ENCODE measurements at regions not wholly inside any gene's neighbourhood (a gene's known extent, or its start where the extent isn't known, plus 50 kb on each side); places are given as distances from the start of the nearest gene placed in this dataset.

DNA sequence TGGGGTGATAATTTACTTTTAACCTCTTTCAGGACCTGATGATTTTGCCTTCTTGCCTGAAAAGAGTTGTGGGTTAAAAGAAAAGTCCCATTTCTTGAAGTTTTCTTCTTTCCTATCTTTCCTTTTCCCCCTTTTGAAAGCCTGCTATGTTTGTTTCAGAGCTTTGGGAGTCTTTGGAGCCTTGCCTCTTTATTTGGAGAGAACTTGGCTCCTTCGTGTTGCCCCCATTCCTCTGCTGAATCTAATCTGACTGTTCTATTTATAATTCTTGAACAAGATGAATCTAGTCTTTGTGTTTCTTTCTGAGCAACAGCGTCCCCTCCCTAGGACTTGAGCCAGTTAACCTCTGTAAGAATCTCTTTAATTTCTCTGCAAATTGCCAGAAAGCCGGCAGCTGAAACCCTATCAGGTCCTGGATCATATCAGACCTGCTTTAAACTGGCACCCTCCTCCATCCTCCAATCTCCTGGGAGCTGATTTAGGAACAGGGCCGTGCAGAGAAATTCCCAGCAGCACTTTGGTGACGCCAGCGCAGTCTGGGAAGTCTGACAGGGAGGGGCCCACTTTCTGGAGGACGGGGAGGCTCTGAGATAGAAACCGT is 289.1 kb upstream of the SORL1-AS1 start:
- DNase-seq (ENCODE audit: low read depth): no peak

DNA sequence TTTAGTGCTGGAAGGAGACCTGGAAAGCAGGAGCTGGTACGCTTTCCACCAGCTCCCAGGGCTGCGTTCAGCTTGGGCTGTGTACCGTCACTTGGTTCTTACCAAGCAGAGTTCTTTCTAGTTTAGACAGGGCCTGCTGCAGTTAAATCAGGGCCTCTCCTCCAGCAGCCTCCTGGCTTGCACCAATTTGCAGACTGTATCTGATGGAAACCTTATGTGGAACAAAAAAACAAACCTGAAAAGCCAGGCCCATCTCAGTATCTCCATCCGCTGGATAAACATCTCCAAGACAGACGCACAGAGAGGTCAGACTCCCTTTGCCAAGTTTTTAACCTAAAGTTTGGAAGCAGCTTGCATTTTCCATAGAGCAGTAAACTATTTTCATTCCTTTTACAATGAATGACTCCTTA is 288.6 kb upstream of the SORL1-AS1 start:
- DNase-seq (ENCODE audit: low read depth): no peak

- no peak for DNase-seq (ENCODE audit: low read depth)
These were observed 288.1 kb upstream of the SORL1-AS1 start for GRCh38 chr11:121740902-121741301.

- DNase-seq (ENCODE audit: low read depth): no peak
These were observed 281.1 kb upstream of the SORL1-AS1 start for GRCh38 chr11:121733858-121734257.

GRCh38 chr11:121727942-121728341 is 275.2 kb upstream of the SORL1-AS1 start:
- DNase-seq (ENCODE audit: low read depth): no peak

- DNase-seq (ENCODE audit: low read depth): no peak
These were observed 270.5 kb upstream of the SORL1-AS1 start for GRCh38 chr11:121723246-121723741.

DNA sequence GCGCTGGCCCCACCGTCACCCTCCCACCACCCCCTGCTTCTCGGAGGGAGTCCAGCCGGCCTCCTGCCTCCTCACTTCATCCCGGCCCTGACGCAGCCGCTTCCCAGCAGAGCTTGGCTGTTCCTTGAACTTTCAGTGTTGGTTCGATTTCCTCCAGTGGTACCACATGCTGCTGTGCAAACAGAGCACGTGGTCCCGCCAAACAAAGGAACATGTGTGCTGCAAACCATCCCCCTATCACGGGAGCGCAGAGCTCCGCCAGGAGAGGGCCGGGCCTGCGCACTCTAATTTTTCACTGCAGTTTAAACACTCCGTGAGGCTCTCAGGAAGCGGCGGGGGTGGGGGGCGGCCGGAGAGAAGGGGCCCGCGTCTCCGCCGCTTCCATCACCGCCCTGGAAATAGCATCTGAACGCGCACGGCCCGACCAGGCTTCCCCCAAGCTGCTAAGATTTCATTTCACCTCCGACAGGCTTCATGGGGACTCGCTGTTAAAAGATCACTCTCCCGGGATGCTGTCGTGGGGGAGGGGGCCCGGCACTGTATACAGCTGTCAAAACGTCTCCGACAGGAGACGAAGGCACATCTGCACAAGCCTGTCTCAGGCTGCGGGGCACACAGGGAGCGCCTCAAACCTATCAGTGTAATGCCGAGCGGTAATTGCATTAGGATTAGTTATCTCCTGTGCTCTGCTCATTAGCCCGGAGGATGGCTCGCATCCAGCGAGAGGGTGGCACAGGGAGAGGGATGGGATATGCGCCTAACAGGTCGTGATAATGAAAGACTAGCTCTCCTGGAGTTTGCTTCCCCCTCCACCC is 269.9 kb upstream of the SORL1-AS1 start:
- peak; percentile 15 for DNase-seq (ENCODE audit: low read depth)

GRCh38 chr11:121721961-121722360 is 269.2 kb upstream of the SORL1-AS1 start:
- DNase-seq (ENCODE audit: low read depth): no peak

GRCh38 chr11:121721448-121721847 is 268.7 kb upstream of the SORL1-AS1 start:
- no peak for DNase-seq (ENCODE audit: low read depth)

GRCh38 chr11:121717296-121717695 is 264.5 kb upstream of the SORL1-AS1 start:
- DNase-seq (ENCODE audit: low read depth): no peak

DNA sequence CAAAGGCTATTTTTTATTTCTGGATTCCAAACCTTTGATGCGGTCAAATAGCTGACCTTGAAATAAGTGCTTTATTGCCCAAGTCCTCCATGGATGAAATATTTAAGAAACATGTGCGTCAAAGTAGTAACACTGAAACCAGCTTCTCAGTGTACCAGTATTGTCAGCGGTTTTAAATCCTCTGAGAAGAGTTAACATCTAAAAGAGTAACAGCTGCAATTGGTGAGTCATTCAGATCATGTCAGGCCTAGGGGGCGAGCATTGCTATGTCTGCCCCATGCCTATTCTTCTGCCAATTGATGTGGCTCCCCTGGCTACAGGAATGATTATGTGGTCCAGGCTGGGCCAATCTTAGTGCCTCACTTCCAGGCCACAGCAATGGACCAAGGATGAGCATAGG is 263.3 kb upstream of the SORL1-AS1 start:
- DNase-seq (ENCODE audit: low read depth): no peak

- no peak for DNase-seq (ENCODE audit: low read depth)
These were observed 262.6 kb upstream of the SORL1-AS1 start for GRCh38 chr11:121715405-121715804.

DNA sequence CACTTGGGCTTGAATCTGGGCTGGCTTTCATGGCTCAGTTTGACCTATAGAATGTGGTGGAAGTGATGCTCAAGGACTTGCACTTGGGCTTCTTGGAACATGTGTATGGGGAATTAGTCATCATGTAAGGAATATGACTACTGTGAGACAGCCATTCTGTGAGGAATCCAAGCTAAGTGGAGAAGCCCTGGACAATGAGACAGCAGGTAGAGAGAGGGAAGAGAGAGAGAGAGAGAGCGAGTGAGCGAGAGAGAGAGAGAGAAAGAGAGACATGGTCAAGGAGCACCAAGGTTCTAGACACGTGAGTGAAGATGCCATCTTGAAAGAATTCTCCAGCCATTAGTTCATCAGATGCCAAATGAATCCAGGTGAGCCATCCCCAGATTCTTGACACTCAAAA is 261.6 kb upstream of the SORL1-AS1 start:
- no peak for DNase-seq (ENCODE audit: low read depth)

DNA sequence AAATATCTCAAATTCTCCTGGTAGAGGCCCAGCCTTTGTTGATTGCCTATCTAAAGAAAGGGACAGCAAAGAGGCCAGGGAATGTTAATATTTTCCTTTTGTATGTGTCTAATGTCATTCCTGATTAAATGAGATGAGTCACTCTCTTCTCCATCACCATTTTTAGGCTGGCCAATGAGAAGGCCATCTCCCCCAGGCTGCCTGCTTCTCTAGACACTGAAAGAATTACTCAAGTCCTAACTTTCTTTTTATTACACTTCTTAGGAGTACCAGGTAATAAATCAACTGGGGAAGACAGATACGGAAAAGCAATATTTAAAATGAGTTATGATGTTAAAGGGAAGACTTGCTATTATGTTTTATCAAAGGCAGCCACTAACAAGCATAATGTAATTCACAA is 259.2 kb upstream of the SORL1-AS1 start:
- DNase-seq (ENCODE audit: low read depth): no peak

DNA sequence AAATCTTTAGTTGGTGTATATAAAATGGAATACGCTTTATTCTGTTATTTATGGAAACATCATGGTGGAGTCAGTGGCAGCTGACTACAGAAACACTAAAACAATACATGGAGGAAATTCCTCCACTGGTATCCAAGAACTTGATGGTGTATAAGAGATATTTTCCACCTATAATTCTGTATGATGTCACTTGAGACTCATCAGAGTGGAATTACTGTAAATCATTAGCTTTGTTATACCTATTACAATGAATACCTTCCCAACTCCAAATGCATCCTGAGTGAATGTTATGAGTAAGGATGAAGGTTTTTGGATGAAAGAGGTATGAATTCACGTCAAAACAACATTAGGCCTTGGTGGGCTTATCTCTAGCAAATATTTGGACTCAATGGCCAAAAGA is 258.5 kb upstream of the SORL1-AS1 start:
- no peak for DNase-seq (ENCODE audit: low read depth)

GRCh38 chr11:121706884-121707420 is 254.2 kb upstream of the SORL1-AS1 start:
- no peak for DNase-seq (ENCODE audit: low read depth)

GRCh38 chr11:121703201-121703600 is 250.4 kb upstream of the SORL1-AS1 start:
- DNase-seq (ENCODE audit: low read depth): no peak

GRCh38 chr11:121700968-121701367 is 248.2 kb upstream of the SORL1-AS1 start:
- DNase-seq (ENCODE audit: low read depth): no peak

DNA sequence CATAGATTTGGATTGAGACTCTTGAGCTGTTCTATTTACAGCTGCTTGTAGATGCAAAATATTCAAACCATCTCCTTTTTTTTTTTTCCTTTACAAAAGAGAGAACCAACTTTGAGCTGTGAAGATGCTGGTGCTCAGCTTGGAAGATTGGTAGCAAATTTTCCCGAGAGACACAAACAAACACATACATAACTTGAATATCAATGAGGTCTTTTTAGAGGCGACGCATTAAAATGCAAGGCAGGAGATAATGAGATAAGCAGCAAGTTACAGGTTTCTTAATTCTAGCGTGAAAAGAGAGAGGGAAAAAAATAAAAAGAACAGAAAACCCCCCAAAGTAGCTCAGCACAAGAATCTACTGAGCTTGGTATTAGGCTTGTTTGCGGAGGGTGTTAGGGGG is 247.0 kb upstream of the SORL1-AS1 start:
- no peak for DNase-seq (ENCODE audit: low read depth)

GRCh38 chr11:121696931-121697670 is 244.3 kb upstream of the SORL1-AS1 start:
- DNase-seq (ENCODE audit: low read depth): no peak

DNA sequence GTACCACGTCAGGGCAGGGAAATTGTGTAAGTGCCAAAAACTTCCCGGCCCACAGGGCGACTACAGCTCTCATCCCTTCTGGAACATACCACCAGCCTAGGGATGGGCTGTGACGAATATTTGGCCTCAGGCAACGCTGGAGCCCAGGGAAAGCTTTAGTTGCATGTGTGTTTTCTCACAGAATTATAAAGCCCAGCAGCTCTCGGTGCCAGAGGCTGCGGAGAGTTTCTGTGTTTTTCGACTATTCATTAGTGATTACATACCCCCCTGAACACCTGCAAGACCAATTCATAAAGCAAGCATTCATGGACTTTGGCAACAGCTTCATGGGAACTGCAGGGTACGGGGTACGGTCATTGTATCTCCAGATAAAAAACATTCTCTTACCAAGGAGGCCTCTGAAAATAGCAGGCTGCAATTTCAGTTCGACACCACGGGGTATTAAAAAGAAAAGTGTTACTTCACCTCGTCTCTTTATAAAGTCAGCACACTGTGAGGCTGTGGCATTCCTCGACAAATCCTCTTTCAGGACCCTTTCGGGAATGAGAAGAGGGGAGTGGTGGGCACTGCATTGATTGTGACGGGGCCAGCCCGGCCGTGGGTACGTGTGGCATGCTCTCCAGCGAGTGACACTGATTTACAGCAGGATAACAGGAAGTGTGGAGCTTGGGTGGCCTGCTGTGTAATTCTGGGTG is 243.6 kb upstream of the SORL1-AS1 start:
- DNase-seq (ENCODE audit: low read depth): no peak

- no peak for DNase-seq (ENCODE audit: low read depth)
These were observed 239.5 kb upstream of the SORL1-AS1 start for GRCh38 chr11:121692236-121692635.

Measured in HS-5 (cell line).